ENCODE measurements at regions not wholly inside any gene's neighbourhood (a gene's known extent, or its start where the extent isn't known, plus 50 kb on each side); places are given as distances from the start of the nearest gene placed in this dataset.

GRCh38 chr7:17558558-17559332 is 260.3 kb downstream of the AHR start:
- in situ Hi-C loops (cut with MboI; ENCODE audit: low sequenced_read_pairs, unreplicated experiment), result no loop called here
- TF ChIP-seq CTCF (IDR thresholded peaks at IDR 0.05; ENCODE audit: borderline replicate concordance, control extremely low read depth, extremely low read depth, insufficient read depth, missing control alignments), result no peak

GRCh38 chr7:17559388-17559787 is 260.9 kb downstream of the AHR start:
- in situ Hi-C loops (cut with MboI; ENCODE audit: low sequenced_read_pairs, unreplicated experiment), result no loop called here
- TF ChIP-seq CTCF (IDR thresholded peaks at IDR 0.05; ENCODE audit: borderline replicate concordance, control extremely low read depth, extremely low read depth, insufficient read depth, missing control alignments), result no peak
- no peak for DNase-seq (ENCODE audit: low spot score)

More at GRCh38 chr7:17558558-17559332, 260.3 kb downstream of the AHR start:
- DNase-seq (ENCODE audit: low spot score), result no peak

GRCh38 chr7:17560516-17560915 is 262.1 kb downstream of the AHR start:
- no peak for TF ChIP-seq CTCF (IDR thresholded peaks at IDR 0.05; ENCODE audit: borderline replicate concordance, control extremely low read depth, extremely low read depth, insufficient read depth, missing control alignments)
- in situ Hi-C loops (cut with MboI; ENCODE audit: low sequenced_read_pairs, unreplicated experiment), result no loop called here
- no peak for DNase-seq (ENCODE audit: low spot score)

GRCh38 chr7:17560966-17561365 is 262.5 kb downstream of the AHR start:
- in situ Hi-C loops (cut with MboI; ENCODE audit: low sequenced_read_pairs, unreplicated experiment), result no loop called here
- DNase-seq (ENCODE audit: low spot score), result no peak
- TF ChIP-seq CTCF (IDR thresholded peaks at IDR 0.05; ENCODE audit: borderline replicate concordance, control extremely low read depth, extremely low read depth, insufficient read depth, missing control alignments), result no peak

GRCh38 chr7:17564678-17565212 is 266.3 kb downstream of the AHR start:
- no peak for TF ChIP-seq CTCF (IDR thresholded peaks at IDR 0.05; ENCODE audit: borderline replicate concordance, control extremely low read depth, extremely low read depth, insufficient read depth, missing control alignments)
- in situ Hi-C loops (cut with MboI; ENCODE audit: low sequenced_read_pairs, unreplicated experiment), result no loop called here
- DNase-seq (ENCODE audit: low spot score), result no peak

GRCh38 chr7:17580141-17580540 is 281.7 kb downstream of the AHR start:
- TF ChIP-seq CTCF (IDR thresholded peaks at IDR 0.05; ENCODE audit: borderline replicate concordance, control extremely low read depth, extremely low read depth, insufficient read depth, missing control alignments), result no peak
- in situ Hi-C loops (cut with MboI; ENCODE audit: low sequenced_read_pairs, unreplicated experiment), result no loop called here
- no peak for DNase-seq (ENCODE audit: low spot score)

All from GM13976 (cell line).